Spleen (tissue), 7 donors: ENCODE measurements at regions not wholly inside any gene's neighbourhood (a gene's known extent, or its start where the extent isn't known, plus 50 kb on each side); places are given as distances from the start of the nearest gene placed in this dataset.

Experiments
- POLR2A ChIP-seq, 3 donors: fragments of 450-650 bp; IDR thresholded peaks; one replicate each; pipeline ENCODE4 v1.5.1; 2017; ENCODE audit warnings: antibody characterized with exemption in 3 of 3, mild to moderate bottlenecking in 1 of 3
- TF ChIP-seq, protein P1 (sequence below), 11 experiments: fragments of 200-600 bp in 7 of 11; fragments of 450-650 bp in 4 of 11; sonication (generic) in 4 of 11; IDR thresholded peaks in 8 of 11; conservative IDR thresholded peaks in 3 of 11; 1 replicate in 7 of 11; 2 replicates in 4 of 11; pipeline versions ENCODE4 v1.4.0 to v1.8.0; 2016 to 2021; ENCODE audit warnings: antibody characterized with exemption in 11 of 11, inconsistent platforms in 4 of 11, mild to moderate bottlenecking in 1 of 11
- donor health status: DM: no; HTN: no; CAD: no; lungs with moderate emphysema.
- donor health status: DM: no; HTN: no; CAD: no.
- donor health status: DM: no; HTN: no; CAD: no.

GRCh38 chr6:14212632-14213031, 95.1 kb downstream of the CD83 start:
- TF ChIP-seq, protein P1, sequence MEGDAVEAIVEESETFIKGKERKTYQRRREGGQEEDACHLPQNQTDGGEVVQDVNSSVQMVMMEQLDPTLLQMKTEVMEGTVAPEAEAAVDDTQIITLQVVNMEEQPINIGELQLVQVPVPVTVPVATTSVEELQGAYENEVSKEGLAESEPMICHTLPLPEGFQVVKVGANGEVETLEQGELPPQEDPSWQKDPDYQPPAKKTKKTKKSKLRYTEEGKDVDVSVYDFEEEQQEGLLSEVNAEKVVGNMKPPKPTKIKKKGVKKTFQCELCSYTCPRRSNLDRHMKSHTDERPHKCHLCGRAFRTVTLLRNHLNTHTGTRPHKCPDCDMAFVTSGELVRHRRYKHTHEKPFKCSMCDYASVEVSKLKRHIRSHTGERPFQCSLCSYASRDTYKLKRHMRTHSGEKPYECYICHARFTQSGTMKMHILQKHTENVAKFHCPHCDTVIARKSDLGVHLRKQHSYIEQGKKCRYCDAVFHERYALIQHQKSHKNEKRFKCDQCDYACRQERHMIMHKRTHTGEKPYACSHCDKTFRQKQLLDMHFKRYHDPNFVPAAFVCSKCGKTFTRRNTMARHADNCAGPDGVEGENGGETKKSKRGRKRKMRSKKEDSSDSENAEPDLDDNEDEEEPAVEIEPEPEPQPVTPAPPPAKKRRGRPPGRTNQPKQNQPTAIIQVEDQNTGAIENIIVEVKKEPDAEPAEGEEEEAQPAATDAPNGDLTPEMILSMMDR (IDR thresholded peaks at IDR 0.05 in 8 of 11, conservative IDR thresholded peaks at IDR 0.05 in 3 of 11), result no peak
- no peak for TF ChIP-seq POLR2A (IDR thresholded peaks at IDR 0.05)
